ENCODE measurements at regions not wholly inside any gene's neighbourhood (a gene's known extent, or its start where the extent isn't known, plus 50 kb on each side); places are given as distances from the start of the nearest gene placed in this dataset.

DNA sequence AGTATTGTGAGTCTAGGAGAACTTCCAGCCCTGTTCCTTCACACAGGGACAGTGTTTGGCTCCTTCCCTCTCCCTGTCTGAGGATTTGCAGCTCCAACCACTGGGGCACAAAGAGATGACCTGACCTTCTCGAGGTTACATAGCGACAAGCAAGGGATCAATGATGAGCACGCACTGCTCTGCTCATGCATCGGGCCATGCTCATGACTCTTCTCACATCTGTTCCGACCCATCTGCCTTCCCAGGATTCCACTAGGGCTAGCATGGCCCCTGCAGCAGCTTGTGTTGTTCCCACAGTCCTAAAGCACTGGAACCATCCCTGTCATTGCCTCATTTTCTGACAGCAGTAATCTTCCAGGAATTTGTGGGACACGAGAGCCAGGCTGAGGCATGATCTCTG is 78.8 kb upstream of the ARHGAP28 start:
- TF ChIP-seq CTCF (IDR thresholded peaks at IDR 0.05), result no peak
- no peak for TF ChIP-seq POLR2A (IDR thresholded peaks at IDR 0.05)
